Right lobe of liver (tissue), 6 donors: ENCODE measurements at regions not wholly inside any gene's neighbourhood (a gene's known extent, or its start where the extent isn't known, plus 50 kb on each side); places are given as distances from the start of the nearest gene placed in this dataset.

Experiments used
- ATAC-seq, 4 donors: fragments of 200-7000 bp; cut with Tn5 transposase; one replicate each; pipeline ENCODE4 v1.9.1; 2020; ENCODE audit warnings: mild to moderate bottlenecking in 4 of 4, moderate library complexity in 4 of 4
- DNase-seq, 3 donors: peaks; one replicate each; pipeline ENCODE4 v3.0.0-alpha.2; 2020
- H3K27ac ChIP-seq, 3 donors: fragments of 200-600 bp; one replicate each; pipeline ENCODE4 v1.8.0; 2022
- H3K27me3 ChIP-seq, 2 donors: fragments of 200-600 bp; one replicate each; pipeline ENCODE4 v1.8.0; 2022
- H3K36me3 ChIP-seq, 4 donors: fragments of 200-600 bp; sonication (generic) in 1 of 4; one replicate each; pipeline versions ENCODE4 v1.5.1 to v1.8.0; 2017 to 2022; ENCODE audit warnings: control low read depth in 1 of 4
- H3K4me1 ChIP-seq, 4 donors: fragments of 200-600 bp; sonication (generic) in 1 of 4; one replicate each; pipeline versions ENCODE4 v1.5.1 to v1.8.0; 2017 to 2022; ENCODE audit warnings: control low read depth in 1 of 4
- H3K4me3 ChIP-seq, 3 donors: fragments of 200-600 bp; one replicate each; pipeline ENCODE4 v1.8.0; 2022
- H3K9me3 ChIP-seq, 4 donors: fragments of 200-600 bp; sonication (generic) in 1 of 4; one replicate each; pipeline versions ENCODE4 v1.5.1 to v1.8.0; 2017 to 2022; ENCODE audit warnings: control low read depth in 1 of 4
- CTCF ChIP-seq, 4 donors: fragments of 200-600 bp in 3 of 4; fragments of 450-650 bp in 1 of 4; IDR thresholded peaks; one replicate each; pipeline versions ENCODE4 v1.5.1 to v1.8.0; 2016 to 2022; ENCODE audit warnings: antibody characterized with exemption in 4 of 4, mild to moderate bottlenecking in 2 of 4
- POLR2A ChIP-seq: fragments of 450-650 bp; IDR thresholded peaks from one replicate; pipeline ENCODE4 v1.6.1; 2017; ENCODE audit warnings: antibody characterized with exemption, mild to moderate bottlenecking
- WGBS: methylation state at CpG from one replicate; pipeline ENCODE4 v1.1.6; 2018; ENCODE audit warnings: low coverage, low lambda C conversion rate; ENCODE audit not compliant: insufficient coverage; ENCODE audit errors: missing lambda C conversion rate; 5-methylcytosine and 5-hydroxymethylcytosine counted together
- intact Hi-C, 2 donors: fragments of 100-400 bp; cut with DNase I; formaldehyde crosslinking; loops; one replicate each; pipeline versions ENCODE4 v1.11.2 to v1.14.1; 2022
- donor health status: DM: no; HTN: yes; CAD: no.
- donor health status: DM: no; HTN: no; CAD: no.
- donor health status: DM: no; HTN: no; CAD: no.
- donor health status: DM: no; HTN: yes; CAD: no.
- donor health status: DM: no; HTN: yes; CAD: no.

GRCh38 chr10:6743291-6743849 lies 163.3 kb upstream of the PRKCQ start:
- no peaks in the 10 kb centered on the region for H3K36me3 ChIP-seq
- DNase-seq, result no peak
- TF ChIP-seq POLR2A (no peak), CTCF (IDR thresholded peaks at IDR 0.05) (no peak)
- intact Hi-C loops, result no loop called here
- no peaks in the 10 kb centered on the region for H3K27me3 ChIP-seq
- no peaks in the 10 kb centered on the region for H3K9me3 ChIP-seq
- H3K27ac ChIP-seq, result no peak overlapping the region
- no peak overlapping the region for H3K4me3 ChIP-seq
- no peaks in the 10 kb centered on the region for H3K4me1 ChIP-seq
- WGBS, result 59% methylated on average over 3 of the region's 4 CpGs
- ATAC-seq, result peak in 1 of 4 donors; percentile 23

DNA sequence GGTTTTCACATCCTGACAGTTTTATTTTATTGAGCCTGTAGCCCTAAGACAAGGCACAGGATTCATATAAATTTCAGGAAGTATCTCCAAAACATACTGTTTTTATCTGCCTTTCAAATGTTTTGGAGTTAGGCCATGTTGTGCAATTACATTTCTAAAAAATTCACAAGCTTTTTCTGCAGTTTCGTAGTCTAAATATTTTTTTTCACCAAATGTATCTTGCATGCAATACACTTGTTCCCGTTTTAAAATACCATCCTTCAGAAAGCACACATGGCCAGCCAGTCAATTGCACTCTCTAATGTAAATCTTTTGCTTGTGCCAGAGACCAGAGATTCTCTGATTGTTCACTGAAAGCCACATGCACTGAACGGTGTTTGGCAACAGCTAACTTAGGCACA lies 161.5 kb upstream of the PRKCQ start:
- Histone ChIP-seq H3K4me1 (no peaks in the 10 kb centered on the region), H3K9me3 (no peaks in the 10 kb centered on the region), H3K27me3 (no peaks in the 10 kb centered on the region), H3K36me3 (no peaks in the 10 kb centered on the region), H3K27ac (no peak overlapping the region), H3K4me3 (no peak overlapping the region)
- 21% methylated on average over 3 of the region's 3 CpGs for WGBS
- DNase-seq (no peak), ATAC-seq (no peak)
- TF ChIP-seq POLR2A (no peak), CTCF (IDR thresholded peaks at IDR 0.05) (no peak)
- intact Hi-C loops, result no loop called here

- Histone ChIP-seq H3K4me1 (no peaks in the 10 kb centered on the region), H3K4me3 (no peak overlapping the region), H3K9me3 (no peaks in the 10 kb centered on the region), H3K36me3 (no peaks in the 10 kb centered on the region), H3K27me3 (no peaks in the 10 kb centered on the region), H3K27ac (no peak overlapping the region)
- DNase-seq, result no peak
- intact Hi-C loops, result no loop called here
- ATAC-seq, result no peak
- TF ChIP-seq CTCF (IDR thresholded peaks at IDR 0.05), result no peak
- TF ChIP-seq POLR2A, result no peak
- 33% methylated on average over 7 of the region's 12 CpGs for WGBS
Observed at GRCh38 chr10:6739530-6740174, 159.6 kb upstream of the PRKCQ start.

GRCh38 chr10:6738112-6738768 lies 158.2 kb upstream of the PRKCQ start:
- Histone ChIP-seq H3K4me1 (no peaks in the 10 kb centered on the region), H3K4me3 (no peak overlapping the region), H3K27me3 (no peaks in the 10 kb centered on the region), H3K36me3 (no peaks in the 10 kb centered on the region), H3K27ac (no peak overlapping the region), H3K9me3 (no peaks in the 10 kb centered on the region)
- ATAC-seq (peak; percentile 43 to 79 (median 54)), DNase-seq (no peak)
- intact Hi-C loops, result no loop called here
- 19% methylated on average over 11 of the region's 14 CpGs for WGBS
- TF ChIP-seq POLR2A (no peak), CTCF (IDR thresholded peaks at IDR 0.05) (no peak)
